ENCODE measurements at regions not wholly inside any gene's neighbourhood (a gene's known extent, or its start where the extent isn't known, plus 50 kb on each side); places are given as distances from the start of the nearest gene placed in this dataset.

DNA sequence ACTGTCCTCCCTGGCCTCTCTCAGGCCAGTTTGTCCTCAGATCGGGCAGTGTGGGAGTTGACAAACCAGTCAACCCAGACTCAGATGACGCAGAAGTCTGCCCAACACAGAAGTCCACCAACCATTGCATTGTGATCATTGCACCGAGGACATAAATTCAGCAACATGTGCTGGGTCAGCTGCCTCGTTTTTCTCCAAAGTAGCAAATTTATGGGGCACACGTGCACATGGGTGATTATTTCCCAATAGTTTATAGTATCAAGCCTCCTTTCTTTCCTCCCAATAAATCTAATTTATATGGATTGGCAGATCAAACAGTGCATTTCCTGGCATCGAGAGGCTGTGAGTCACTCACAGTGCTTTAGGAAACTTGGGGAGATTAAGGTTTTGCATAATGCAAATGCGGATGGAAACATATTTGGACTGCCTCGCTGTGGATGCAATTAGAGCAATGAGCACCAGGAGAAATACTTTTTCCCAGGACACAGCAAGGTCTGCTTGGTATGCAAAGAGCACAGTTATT, 413.7 kb upstream of the SULF2 start:
- TF ChIP-seq, protein P1, sequence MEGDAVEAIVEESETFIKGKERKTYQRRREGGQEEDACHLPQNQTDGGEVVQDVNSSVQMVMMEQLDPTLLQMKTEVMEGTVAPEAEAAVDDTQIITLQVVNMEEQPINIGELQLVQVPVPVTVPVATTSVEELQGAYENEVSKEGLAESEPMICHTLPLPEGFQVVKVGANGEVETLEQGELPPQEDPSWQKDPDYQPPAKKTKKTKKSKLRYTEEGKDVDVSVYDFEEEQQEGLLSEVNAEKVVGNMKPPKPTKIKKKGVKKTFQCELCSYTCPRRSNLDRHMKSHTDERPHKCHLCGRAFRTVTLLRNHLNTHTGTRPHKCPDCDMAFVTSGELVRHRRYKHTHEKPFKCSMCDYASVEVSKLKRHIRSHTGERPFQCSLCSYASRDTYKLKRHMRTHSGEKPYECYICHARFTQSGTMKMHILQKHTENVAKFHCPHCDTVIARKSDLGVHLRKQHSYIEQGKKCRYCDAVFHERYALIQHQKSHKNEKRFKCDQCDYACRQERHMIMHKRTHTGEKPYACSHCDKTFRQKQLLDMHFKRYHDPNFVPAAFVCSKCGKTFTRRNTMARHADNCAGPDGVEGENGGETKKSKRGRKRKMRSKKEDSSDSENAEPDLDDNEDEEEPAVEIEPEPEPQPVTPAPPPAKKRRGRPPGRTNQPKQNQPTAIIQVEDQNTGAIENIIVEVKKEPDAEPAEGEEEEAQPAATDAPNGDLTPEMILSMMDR (IDR thresholded peaks at IDR 0.05) = no peak
- no peak for TF ChIP-seq POLR2A (IDR thresholded peaks at IDR 0.05)
